HepG2 (cell line): ENCODE measurements at regions not wholly inside any gene's neighbourhood (a gene's known extent, or its start where the extent isn't known, plus 50 kb on each side); places are given as distances from the start of the nearest gene placed in this dataset.

Source experiments
- CBFB ChIP-seq: sonication (generic); formaldehyde crosslinking; IDR thresholded peaks from 2 replicates; pipeline ENCODE4 v1.4.0; 2020; ENCODE audit warnings: missing genetic modification reagents
- HDAC6 ChIP-seq: fragments of 200-600 bp; sonication (generic); IDR thresholded peaks from 2 replicates; pipeline ENCODE4 v1.7.0; 2017; ENCODE audit warnings: mild to moderate bottlenecking, antibody characterized with exemption, low read length, low read depth
- JUNB ChIP-seq: sonication (generic); formaldehyde crosslinking; IDR thresholded peaks from 2 replicates; pipeline ENCODE4 v1.8.0; 2022; ENCODE audit warnings: missing genetic modification reagents, mild to moderate bottlenecking, borderline replicate concordance
- POLR2A ChIP-seq, 2 experiments: IDR thresholded peaks; 2 replicates each; pipeline ENCODE4 v1.6.1; 2011; ENCODE audit warnings: low read depth in 2 of 2, low read length in 2 of 2, mild to moderate bottlenecking in 1 of 2, moderate library complexity in 1 of 2; ENCODE audit not compliant: insufficient read depth in 1 of 2
- ZBTB7B ChIP-seq: sonication (generic); formaldehyde crosslinking; IDR thresholded peaks from 2 replicates; pipeline ENCODE4 v1.4.0; 2020; ENCODE audit warnings: missing genetic modification reagents
- ZNF460 ChIP-seq: sonication (generic); formaldehyde crosslinking; IDR thresholded peaks from 2 replicates; pipeline ENCODE4 v1.5.1; 2020; ENCODE audit warnings: missing genetic modification reagents, mild to moderate bottlenecking, borderline replicate concordance
- ZNF496 ChIP-seq: sonication (generic); formaldehyde crosslinking; IDR thresholded peaks from 2 replicates; pipeline ENCODE4 v1.8.1; 2023; ENCODE audit warnings: mild to moderate bottlenecking, moderate library complexity, missing genetic modification reagents; ENCODE audit not compliant: insufficient replicate concordance
- TF ChIP-seq, protein P1 (sequence below): sonication (generic); formaldehyde crosslinking; IDR thresholded peaks from 2 replicates; pipeline ENCODE4 v1.4.0; 2020; ENCODE audit warnings: missing genetic modification reagents
- TF ChIP-seq, protein P2 (sequence below): fragments of 450-650 bp; IDR thresholded peaks from 2 replicates; pipeline ENCODE4 v1.6.1; 2016

DNA sequence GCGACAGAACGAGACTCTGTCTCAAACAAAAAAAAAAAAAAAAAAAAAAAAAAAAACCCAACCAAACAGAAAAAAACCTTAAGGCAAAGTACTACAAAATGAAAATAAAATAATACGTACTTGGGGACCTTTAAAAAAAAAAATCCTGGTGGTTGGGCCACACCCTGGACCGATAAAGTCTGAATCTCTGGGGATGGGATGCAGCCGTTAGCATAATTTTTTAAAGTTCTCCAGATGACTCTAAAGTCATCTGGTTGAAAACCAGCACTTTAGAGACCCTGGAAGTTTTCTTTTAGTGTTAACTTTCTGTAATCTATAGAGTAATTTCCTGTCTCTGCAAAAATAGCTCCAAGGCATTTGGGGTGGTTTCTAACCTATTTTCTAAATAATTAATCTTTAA, 142.9 kb upstream of the SALL4 start:
- TF ChIP-seq CBFB (CRISPR knock-in tag) (no peak), ZNF496 (CRISPR knock-in tag) (no peak), POLR2A (IDR thresholded peaks at IDR 0.05; ENCODE audit: insufficient read depth in 1 of 2, low read depth in 2 of 2, low read length in 2 of 2) (no peak), ZNF460 (no peak), HDAC6 (no peak), ZBTB7B (CRISPR knock-in tag) (no peak), JUNB (CRISPR knock-in tag) (no peak)
- TF ChIP-seq, protein P1, sequence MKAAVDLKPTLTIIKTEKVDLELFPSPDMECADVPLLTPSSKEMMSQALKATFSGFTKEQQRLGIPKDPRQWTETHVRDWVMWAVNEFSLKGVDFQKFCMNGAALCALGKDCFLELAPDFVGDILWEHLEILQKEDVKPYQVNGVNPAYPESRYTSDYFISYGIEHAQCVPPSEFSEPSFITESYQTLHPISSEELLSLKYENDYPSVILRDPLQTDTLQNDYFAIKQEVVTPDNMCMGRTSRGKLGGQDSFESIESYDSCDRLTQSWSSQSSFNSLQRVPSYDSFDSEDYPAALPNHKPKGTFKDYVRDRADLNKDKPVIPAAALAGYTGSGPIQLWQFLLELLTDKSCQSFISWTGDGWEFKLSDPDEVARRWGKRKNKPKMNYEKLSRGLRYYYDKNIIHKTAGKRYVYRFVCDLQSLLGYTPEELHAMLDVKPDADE (CRISPR knock-in tag): no peak
- TF ChIP-seq, protein P2, sequence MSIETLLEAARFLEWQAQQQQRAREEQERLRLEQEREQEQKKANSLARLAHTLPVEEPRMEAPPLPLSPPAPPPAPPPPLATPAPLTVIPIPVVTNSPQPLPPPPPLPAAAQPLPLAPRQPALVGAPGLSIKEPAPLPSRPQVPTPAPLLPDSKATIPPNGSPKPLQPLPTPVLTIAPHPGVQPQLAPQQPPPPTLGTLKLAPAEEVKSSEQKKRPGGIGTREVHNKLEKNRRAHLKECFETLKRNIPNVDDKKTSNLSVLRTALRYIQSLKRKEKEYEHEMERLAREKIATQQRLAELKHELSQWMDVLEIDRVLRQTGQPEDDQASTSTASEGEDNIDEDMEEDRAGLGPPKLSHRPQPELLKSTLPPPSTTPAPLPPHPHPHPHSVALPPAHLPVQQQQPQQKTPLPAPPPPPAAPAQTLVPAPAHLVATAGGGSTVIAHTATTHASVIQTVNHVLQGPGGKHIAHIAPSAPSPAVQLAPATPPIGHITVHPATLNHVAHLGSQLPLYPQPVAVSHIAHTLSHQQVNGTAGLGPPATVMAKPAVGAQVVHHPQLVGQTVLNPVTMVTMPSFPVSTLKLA: no peak
